B cell (primary cell): ENCODE measurements at regions not wholly inside any gene's neighbourhood (a gene's known extent, or its start where the extent isn't known, plus 50 kb on each side); places are given as distances from the start of the nearest gene placed in this dataset.

Experiments used
- EZH2 ChIP-seq: IDR thresholded peaks from 2 replicates; pipeline ENCODE4 v1.6.1; 2012; ENCODE audit warnings: borderline replicate concordance, low read depth, mild to moderate bottlenecking, moderate library complexity, low read length; ENCODE audit not compliant: insufficient read depth, poor library complexity, severe bottlenecking
- TF ChIP-seq, protein P1 (sequence below): fragments of 200-600 bp; IDR thresholded peaks from one replicate; pipeline ENCODE4 v1.8.0; 2022; ENCODE audit warnings: antibody characterized with exemption, mild to moderate bottlenecking

DNA sequence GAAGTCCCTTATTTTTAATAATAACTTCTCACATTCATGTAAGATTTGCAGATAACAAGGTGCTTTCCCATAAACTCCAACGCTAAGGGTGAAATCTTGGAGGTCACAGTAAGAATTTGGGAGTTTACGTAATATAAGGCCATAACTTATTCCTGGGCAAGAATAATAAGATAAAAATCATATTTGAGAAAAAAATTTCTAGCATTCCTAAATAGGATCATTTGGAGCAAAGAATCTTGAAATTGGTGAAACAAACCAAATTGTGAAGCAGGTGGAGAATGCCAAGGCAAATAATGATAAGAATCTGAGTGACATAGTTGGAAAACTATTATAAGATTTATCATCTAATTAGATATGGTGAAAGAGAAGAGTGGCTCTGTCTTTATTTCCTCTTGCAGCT lies 50.4 kb upstream of the FGF16 start:
- no peak for TF ChIP-seq EZH2
- TF ChIP-seq, protein P1, sequence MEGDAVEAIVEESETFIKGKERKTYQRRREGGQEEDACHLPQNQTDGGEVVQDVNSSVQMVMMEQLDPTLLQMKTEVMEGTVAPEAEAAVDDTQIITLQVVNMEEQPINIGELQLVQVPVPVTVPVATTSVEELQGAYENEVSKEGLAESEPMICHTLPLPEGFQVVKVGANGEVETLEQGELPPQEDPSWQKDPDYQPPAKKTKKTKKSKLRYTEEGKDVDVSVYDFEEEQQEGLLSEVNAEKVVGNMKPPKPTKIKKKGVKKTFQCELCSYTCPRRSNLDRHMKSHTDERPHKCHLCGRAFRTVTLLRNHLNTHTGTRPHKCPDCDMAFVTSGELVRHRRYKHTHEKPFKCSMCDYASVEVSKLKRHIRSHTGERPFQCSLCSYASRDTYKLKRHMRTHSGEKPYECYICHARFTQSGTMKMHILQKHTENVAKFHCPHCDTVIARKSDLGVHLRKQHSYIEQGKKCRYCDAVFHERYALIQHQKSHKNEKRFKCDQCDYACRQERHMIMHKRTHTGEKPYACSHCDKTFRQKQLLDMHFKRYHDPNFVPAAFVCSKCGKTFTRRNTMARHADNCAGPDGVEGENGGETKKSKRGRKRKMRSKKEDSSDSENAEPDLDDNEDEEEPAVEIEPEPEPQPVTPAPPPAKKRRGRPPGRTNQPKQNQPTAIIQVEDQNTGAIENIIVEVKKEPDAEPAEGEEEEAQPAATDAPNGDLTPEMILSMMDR: no peak
